H9 (cell line): ENCODE measurements at regions not wholly inside any gene's neighbourhood (a gene's known extent, or its start where the extent isn't known, plus 50 kb on each side); places are given as distances from the start of the nearest gene placed in this dataset.

Experiments
- DNase-seq: peaks from one replicate; pipeline ENCODE4 v3.0.0-alpha.2; 2017
- H2AFZ ChIP-seq: one replicate; pipeline ENCODE4 v1.6.1; 2013; ENCODE audit warnings: mild to moderate bottlenecking, low read length, control low read depth, moderate library complexity
- H2AK5ac ChIP-seq: 2 replicates; pipeline ENCODE4 v1.6.1; 2013; ENCODE audit warnings: low read length, control low read depth, mixed read lengths; ENCODE audit not compliant: insufficient read length
- H2BK120ac ChIP-seq: one replicate; pipeline ENCODE4 v1.6.1; 2013; ENCODE audit warnings: low read depth, mild to moderate bottlenecking, low read length, control low read depth, inconsistent platforms; ENCODE audit not compliant: poor library complexity, severe bottlenecking
- H2BK12ac ChIP-seq: 2 replicates; pipeline ENCODE4 v1.6.1; 2013; ENCODE audit warnings: low read length, control low read depth, mixed read lengths, low read depth; ENCODE audit not compliant: insufficient read length
- H2BK15ac ChIP-seq: 2 replicates; pipeline ENCODE4 v1.6.1; 2013; ENCODE audit warnings: low read depth, low read length, control low read depth
- H2BK20ac ChIP-seq: one replicate; pipeline ENCODE4 v1.6.1; 2013; ENCODE audit warnings: low read depth, mild to moderate bottlenecking, low read length, control low read depth, inconsistent platforms; ENCODE audit not compliant: poor library complexity, severe bottlenecking
- H2BK5ac ChIP-seq: 2 replicates; pipeline ENCODE4 v1.6.1; 2013; ENCODE audit warnings: low read length, control low read depth, mixed read lengths; ENCODE audit not compliant: insufficient read length
- H3K14ac ChIP-seq: 2 replicates; pipeline ENCODE4 v1.6.1; 2013; ENCODE audit warnings: low read length, control low read depth; ENCODE audit not compliant: insufficient read depth
- H3K18ac ChIP-seq: 2 replicates; pipeline ENCODE4 v1.6.1; 2013; ENCODE audit warnings: low read depth, mild to moderate bottlenecking, mixed read lengths, low read length, control low read depth; ENCODE audit not compliant: insufficient read length
- H3K23ac ChIP-seq: 2 replicates; pipeline ENCODE4 v1.6.1; 2013; ENCODE audit warnings: low read length, control low read depth, mixed read lengths, low read depth; ENCODE audit not compliant: insufficient read length
- H3K23me2 ChIP-seq: 2 replicates; pipeline ENCODE4 v1.6.1; 2013; ENCODE audit warnings: low read depth, mild to moderate bottlenecking, mixed read lengths, low read length, control low read depth; ENCODE audit not compliant: insufficient read length, poor library complexity, severe bottlenecking
- H3K27ac ChIP-seq: 2 replicates; pipeline ENCODE4 v1.5.1; 2013; ENCODE audit warnings: low read length, control low read depth, mixed read lengths, low read depth; ENCODE audit not compliant: insufficient read length
- H3K27me3 ChIP-seq: 2 replicates; pipeline ENCODE4 v1.6.1; 2013; ENCODE audit warnings: low read length, control low read depth, inconsistent platforms; ENCODE audit not compliant: insufficient read depth
- H3K4ac ChIP-seq: 2 replicates; pipeline ENCODE4 v1.6.1; 2013; ENCODE audit warnings: low read depth, mild to moderate bottlenecking, control low read depth, inconsistent platforms, low read length, moderate library complexity
- H3K4me1 ChIP-seq: 2 replicates; pipeline ENCODE4 v1.6.1; 2013; ENCODE audit warnings: low read length, control low read depth, inconsistent platforms; ENCODE audit not compliant: insufficient read depth
- H3K4me2 ChIP-seq: 2 replicates; pipeline ENCODE4 v1.6.1; 2013; ENCODE audit warnings: low read length, control low read depth, mixed read lengths; ENCODE audit not compliant: insufficient read length, insufficient read depth
- H3K56ac ChIP-seq: 2 replicates; pipeline ENCODE4 v1.6.1; 2013; ENCODE audit warnings: low read depth, mild to moderate bottlenecking, mixed read lengths, low read length, control low read depth; ENCODE audit not compliant: insufficient read length
- H3K79me1 ChIP-seq: 2 replicates; pipeline ENCODE4 v1.6.1; 2013; ENCODE audit warnings: low read depth, mild to moderate bottlenecking, moderate library complexity, low read length, control low read depth, inconsistent platforms; ENCODE audit not compliant: insufficient read depth, poor library complexity, severe bottlenecking
- H3K79me2 ChIP-seq: 2 replicates; pipeline ENCODE4 v1.6.1; 2013; ENCODE audit warnings: low read length, control low read depth, inconsistent platforms; ENCODE audit not compliant: insufficient read depth
- H3K9ac ChIP-seq: 2 replicates; pipeline ENCODE4 v1.6.1; 2013; ENCODE audit warnings: low read length, control low read depth, mixed read lengths; ENCODE audit not compliant: insufficient read length; ENCODE audit errors: extremely low read depth
- H3K9me3 ChIP-seq: one replicate; pipeline ENCODE4 v1.6.1; 2013; ENCODE audit warnings: low read depth, low read length, inconsistent platforms; ENCODE audit not compliant: control insufficient read depth
- H3T11ph ChIP-seq: one replicate; pipeline ENCODE4 v1.6.1; 2013; ENCODE audit warnings: mild to moderate bottlenecking, low read length, control low read depth, inconsistent platforms
- H4K20me1 ChIP-seq: one replicate; pipeline ENCODE4 v1.6.1; 2013; ENCODE audit not compliant: control insufficient read depth, insufficient read length, insufficient read depth
- H4K5ac ChIP-seq: 2 replicates; pipeline ENCODE4 v1.6.1; 2013; ENCODE audit warnings: low read depth, mild to moderate bottlenecking, mixed read lengths, low read length, control low read depth; ENCODE audit not compliant: insufficient read length
- H4K8ac ChIP-seq: replicated peaks from 2 replicates; pipeline ENCODE4 v1.6.1; 2013; ENCODE audit warnings: low read length, control low read depth, mixed read lengths, low read depth; ENCODE audit not compliant: insufficient read length
- H4K91ac ChIP-seq: 2 replicates; pipeline ENCODE4 v1.6.1; 2013; ENCODE audit warnings: low read depth, mild to moderate bottlenecking, moderate library complexity, mixed read lengths, low read length, control low read depth; ENCODE audit not compliant: insufficient read length
- H3K27ac Mint-ChIP-seq, 3 experiments: 2 replicates in 2 of 3; 3 replicates in 1 of 3; pipeline ENCODE4 v1.8.0; 2020 to 2021; ENCODE audit warnings: mixed read lengths in 3 of 3, mild to moderate bottlenecking in 1 of 3, moderate library complexity in 1 of 3
- H3K27me3 Mint-ChIP-seq: 2 replicates; pipeline ENCODE4 v1.8.0; 2021; ENCODE audit warnings: low read depth, mild to moderate bottlenecking, moderate library complexity, mixed read lengths
- H3K36me3 Mint-ChIP-seq, 3 experiments: 2 replicates in 2 of 3; 3 replicates in 1 of 3; pipeline ENCODE4 v1.8.0; 2020 to 2021; ENCODE audit warnings: low read depth in 3 of 3, mixed read lengths in 3 of 3; ENCODE audit not compliant: insufficient read depth in 1 of 3
- H3K4me1 Mint-ChIP-seq, 2 experiments: 2 replicates each; pipeline ENCODE4 v1.8.0; 2020; ENCODE audit warnings: mixed read lengths in 2 of 2
- H3K4me3 Mint-ChIP-seq, 2 experiments: 2 replicates in 1 of 2; 3 replicates in 1 of 2; pipeline ENCODE4 v1.8.0; 2020 to 2021; ENCODE audit warnings: mild to moderate bottlenecking in 2 of 2, mixed read lengths in 2 of 2, moderate library complexity in 1 of 2
- H3K9me3 Mint-ChIP-seq, 2 experiments: 2 replicates in 1 of 2; 3 replicates in 1 of 2; pipeline ENCODE4 v1.8.0; 2020; ENCODE audit warnings: mild to moderate bottlenecking in 2 of 2, mixed read lengths in 2 of 2, moderate library complexity in 1 of 2
- TF ChIP-seq, protein P1 (sequence below): fragments of 200-600 bp; sonication (generic); conservative IDR thresholded peaks from 3 replicates; pipeline ENCODE4 v1.8.0; 2021; ENCODE audit warnings: antibody characterized with exemption, mild to moderate bottlenecking

DNA sequence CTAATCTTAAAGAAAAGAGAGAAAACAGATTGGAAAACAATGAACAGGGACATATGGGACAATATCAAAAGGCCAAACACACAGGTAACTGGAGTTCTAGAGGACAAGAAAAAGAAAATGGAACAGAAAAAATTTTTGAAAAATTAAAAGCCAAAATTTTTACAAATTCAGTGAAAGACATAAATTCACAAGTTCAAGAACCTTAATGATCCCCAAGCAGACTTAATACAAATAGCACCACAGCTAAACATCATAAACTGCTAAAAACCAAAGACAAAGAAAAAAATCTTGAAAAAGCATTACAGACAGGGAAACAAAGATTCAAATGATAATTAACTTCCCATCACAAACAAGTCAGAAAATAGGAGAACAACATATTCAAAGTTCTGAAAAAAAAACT is 338.5 kb upstream of the SLC30A5 start:
- no peaks in the 10 kb centered on the region for H3K79me2 ChIP-seq
- H4K20me1 ChIP-seq: no peaks in the 10 kb centered on the region
- H2AK5ac ChIP-seq: no peak overlapping the region
- H3K18ac ChIP-seq: no peak overlapping the region
- H3K14ac ChIP-seq: no peak overlapping the region
- Mint-ChIP-seq H3K36me3 (peaks cover 0 to 13% (median 0%) of the 10 kb centered on the region in 3 experiments; a peak in 3 of 7 replicates), H3K27ac (no peak overlapping the region), H3K27me3 (no peaks in the 10 kb centered on the region), H3K4me3 (no peak overlapping the region), H3K9me3 (peaks cover 9 to 11% of the 10 kb centered on the region in 2 experiments; a peak in 3 of 5 replicates), H3K4me1 (peaks cover 0 to 7% of the 10 kb centered on the region in 2 experiments; a peak in 2 of 4 replicates)
- H2AFZ ChIP-seq: no peak overlapping the region
- H3K56ac ChIP-seq: no peak overlapping the region
- H2BK120ac ChIP-seq: no peak overlapping the region
- H3K27me3 ChIP-seq: no peaks in the 10 kb centered on the region
- H2BK20ac ChIP-seq: no peak overlapping the region
- H3K9ac ChIP-seq: no peak overlapping the region
- H3K23me2 ChIP-seq: no peaks in the 10 kb centered on the region
- no peaks in the 10 kb centered on the region for H3K4me1 ChIP-seq
- no peak overlapping the region for H3K4me2 ChIP-seq
- no peak overlapping the region for H2BK15ac ChIP-seq
- no peak overlapping the region for H3K23ac ChIP-seq
- DNase-seq: no peak
- H4K5ac ChIP-seq: no peak overlapping the region
- no peaks in the 10 kb centered on the region for H3K79me1 ChIP-seq
- no peaks in the 10 kb centered on the region for H3K9me3 ChIP-seq
- no peak overlapping the region for H2BK5ac ChIP-seq
- no peak overlapping the region for H3T11ph ChIP-seq
- H4K91ac ChIP-seq: no peak overlapping the region
- H2BK12ac ChIP-seq: no peak overlapping the region
- TF ChIP-seq, protein P1, sequence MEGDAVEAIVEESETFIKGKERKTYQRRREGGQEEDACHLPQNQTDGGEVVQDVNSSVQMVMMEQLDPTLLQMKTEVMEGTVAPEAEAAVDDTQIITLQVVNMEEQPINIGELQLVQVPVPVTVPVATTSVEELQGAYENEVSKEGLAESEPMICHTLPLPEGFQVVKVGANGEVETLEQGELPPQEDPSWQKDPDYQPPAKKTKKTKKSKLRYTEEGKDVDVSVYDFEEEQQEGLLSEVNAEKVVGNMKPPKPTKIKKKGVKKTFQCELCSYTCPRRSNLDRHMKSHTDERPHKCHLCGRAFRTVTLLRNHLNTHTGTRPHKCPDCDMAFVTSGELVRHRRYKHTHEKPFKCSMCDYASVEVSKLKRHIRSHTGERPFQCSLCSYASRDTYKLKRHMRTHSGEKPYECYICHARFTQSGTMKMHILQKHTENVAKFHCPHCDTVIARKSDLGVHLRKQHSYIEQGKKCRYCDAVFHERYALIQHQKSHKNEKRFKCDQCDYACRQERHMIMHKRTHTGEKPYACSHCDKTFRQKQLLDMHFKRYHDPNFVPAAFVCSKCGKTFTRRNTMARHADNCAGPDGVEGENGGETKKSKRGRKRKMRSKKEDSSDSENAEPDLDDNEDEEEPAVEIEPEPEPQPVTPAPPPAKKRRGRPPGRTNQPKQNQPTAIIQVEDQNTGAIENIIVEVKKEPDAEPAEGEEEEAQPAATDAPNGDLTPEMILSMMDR: no peak
- H4K8ac ChIP-seq: no peak overlapping the region
- H3K4ac ChIP-seq: no peak overlapping the region
- H3K27ac ChIP-seq: no peak overlapping the region
